ENCODE measurements at regions not wholly inside any gene's neighbourhood (a gene's known extent, or its start where the extent isn't known, plus 50 kb on each side); places are given as distances from the start of the nearest gene placed in this dataset.

- 43 to 67% methylated on average over 3 of the region's 3 CpGs for WGBS, 2 donors
- Histone ChIP-seq H3K27me3 (no peaks in the 10 kb centered on the region), H3K36me3 (no peaks in the 10 kb centered on the region), H3K9me3 (no peaks in the 10 kb centered on the region), H3K4me3 (no peak overlapping the region), H3K27ac (no peak overlapping the region), H3K4me1 (no peaks in the 10 kb centered on the region)
- no peak for DNase-seq
- TF ChIP-seq POLR2AphosphoS5 (IDR thresholded peaks at IDR 0.05) (no peak), EP300 (IDR thresholded peaks at IDR 0.05) (no peak), POLR2A (IDR thresholded peaks at IDR 0.05) (no peak), CTCF (IDR thresholded peaks at IDR 0.05) (no peak)
- intact Hi-C loops (cut with DNase I) = no loop called here
Measured at GRCh38 chr7:35334506-35334905, 80.6 kb upstream of the TBX20 start.

DNA sequence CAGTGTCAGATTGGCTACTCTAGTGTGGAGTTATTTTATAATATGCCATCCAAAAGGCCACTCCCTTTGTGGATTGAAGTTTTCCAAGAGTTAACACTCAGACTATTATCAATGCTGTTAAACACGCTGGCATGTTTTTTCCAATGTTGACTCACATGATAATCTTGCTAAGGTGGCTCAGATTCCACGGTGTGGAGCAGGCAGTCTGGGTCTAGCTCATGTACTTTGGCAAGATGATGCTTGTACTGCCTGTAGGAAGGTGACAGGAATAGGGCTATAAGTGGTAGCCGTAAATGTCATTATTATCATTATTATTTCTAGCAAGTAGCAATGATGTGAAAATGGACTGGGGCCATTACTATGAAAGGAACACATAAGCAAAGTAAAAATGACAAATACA is 79.4 kb upstream of the TBX20 start:
- intact Hi-C loops (cut with DNase I) = no loop called here
- H3K36me3 ChIP-seq = no peaks in the 10 kb centered on the region
- no peaks in the 10 kb centered on the region for H3K9me3 ChIP-seq
- 47 to 76% methylated on average over 3 of the region's 3 CpGs for WGBS, 2 donors
- H3K27me3 ChIP-seq = no peaks in the 10 kb centered on the region
- H3K27ac ChIP-seq = no peak overlapping the region
- no peaks in the 10 kb centered on the region for H3K4me1 ChIP-seq
- no peak for TF ChIP-seq POLR2A (IDR thresholded peaks at IDR 0.05)
- DNase-seq = no peak
- no peak overlapping the region for H3K4me3 ChIP-seq

DNA sequence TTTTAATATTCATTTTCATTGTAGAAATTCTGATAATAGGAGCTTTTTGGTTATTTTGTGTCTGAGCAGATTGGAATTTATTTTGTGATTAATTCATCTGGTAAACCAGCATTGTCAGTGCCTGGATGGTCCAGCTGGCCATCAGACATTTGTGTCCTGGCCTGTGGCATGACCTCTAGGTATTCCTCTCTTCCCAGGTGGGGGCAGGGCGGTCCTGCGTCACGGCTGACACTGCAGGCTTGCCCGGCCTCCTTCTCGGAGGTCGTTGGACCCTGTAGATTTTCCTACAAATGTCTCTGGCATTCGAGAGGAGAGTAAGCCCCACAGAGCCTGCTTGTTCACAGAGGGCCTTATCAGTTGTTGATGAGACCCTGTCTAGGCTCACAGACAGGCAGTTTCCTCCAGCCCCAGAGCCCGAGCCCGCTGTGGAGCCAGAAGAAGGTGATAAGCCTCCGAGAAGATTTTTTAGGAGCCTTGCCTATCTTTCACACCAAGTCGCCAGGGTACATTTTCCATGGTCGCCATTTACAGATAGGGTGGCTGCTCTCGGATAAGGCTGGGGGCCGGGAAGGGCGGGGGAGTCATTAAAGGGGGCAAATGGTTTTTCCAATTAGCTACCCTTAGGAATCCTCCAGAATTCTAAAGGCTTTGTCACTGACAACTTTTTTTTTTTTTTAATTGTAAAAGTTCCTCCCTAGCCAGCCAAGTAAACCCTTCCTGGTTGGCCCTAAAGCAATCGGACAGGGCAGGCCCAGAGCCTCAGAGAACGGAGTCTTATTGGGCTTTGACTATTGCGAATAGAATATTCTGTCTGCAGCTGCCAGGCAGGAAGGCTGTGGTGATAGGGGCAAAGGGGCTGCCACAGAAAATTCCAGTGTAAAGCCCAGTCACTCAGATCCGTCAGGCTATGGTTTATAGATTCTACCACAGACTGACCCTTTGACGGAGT is 78.1 kb upstream of the TBX20 start:
- Histone ChIP-seq H3K36me3 (no peaks in the 10 kb centered on the region), H3K27ac (no peak overlapping the region), H3K9me3 (no peaks in the 10 kb centered on the region), H3K4me3 (no peak overlapping the region), H3K4me1 (no peaks in the 10 kb centered on the region), H3K27me3 (no peaks in the 10 kb centered on the region)
- WGBS, 2 donors = 69 to 73% methylated on average over 20 of the region's 20 CpGs
- intact Hi-C loops (cut with DNase I) = no loop called here
- no peak for TF ChIP-seq POLR2AphosphoS5 (IDR thresholded peaks at IDR 0.05)
- no peak for DNase-seq

- no peaks in the 10 kb centered on the region for H3K4me1 ChIP-seq
- no peak overlapping the region for H3K4me3 ChIP-seq
- H3K9me3 ChIP-seq = no peaks in the 10 kb centered on the region
- 33 to 70% methylated on average over 1 of the region's 1 CpG for WGBS, 2 donors
- no peak for DNase-seq
- no peak overlapping the region for H3K27ac ChIP-seq
- no peaks in the 10 kb centered on the region for H3K36me3 ChIP-seq
- intact Hi-C loops (cut with DNase I) = no loop called here
- TF ChIP-seq EP300 (IDR thresholded peaks at IDR 0.05) (no peak), CTCF (IDR thresholded peaks at IDR 0.05) (no peak), POLR2AphosphoS5 (IDR thresholded peaks at IDR 0.05) (no peak), POLR2A (IDR thresholded peaks at IDR 0.05) (no peak)
- H3K27me3 ChIP-seq = no peaks in the 10 kb centered on the region
Measured at GRCh38 chr7:35329026-35329425, 75.1 kb upstream of the TBX20 start.

GRCh38 chr7:35319606-35320005 is 65.7 kb upstream of the TBX20 start:
- Histone ChIP-seq H3K4me3 (no peak overlapping the region), H3K4me1 (no peaks in the 10 kb centered on the region), H3K27me3 (no peaks in the 10 kb centered on the region), H3K27ac (no peak overlapping the region), H3K36me3 (no peaks in the 10 kb centered on the region), H3K9me3 (no peaks in the 10 kb centered on the region)
- TF ChIP-seq CTCF (IDR thresholded peaks at IDR 0.05) (no peak), POLR2AphosphoS5 (IDR thresholded peaks at IDR 0.05) (no peak), POLR2A (IDR thresholded peaks at IDR 0.05) (no peak), EP300 (IDR thresholded peaks at IDR 0.05) (no peak)
- WGBS, 2 donors = 51 to 74% methylated on average over 4 of the region's 4 CpGs
- no peak for DNase-seq
- intact Hi-C loops (cut with DNase I) = no loop called here

All from sigmoid colon (tissue), 6 donors.